ENCODE measurements at regions not wholly inside any gene's neighbourhood (a gene's known extent, or its start where the extent isn't known, plus 50 kb on each side); places are given as distances from the start of the nearest gene placed in this dataset.

DNA sequence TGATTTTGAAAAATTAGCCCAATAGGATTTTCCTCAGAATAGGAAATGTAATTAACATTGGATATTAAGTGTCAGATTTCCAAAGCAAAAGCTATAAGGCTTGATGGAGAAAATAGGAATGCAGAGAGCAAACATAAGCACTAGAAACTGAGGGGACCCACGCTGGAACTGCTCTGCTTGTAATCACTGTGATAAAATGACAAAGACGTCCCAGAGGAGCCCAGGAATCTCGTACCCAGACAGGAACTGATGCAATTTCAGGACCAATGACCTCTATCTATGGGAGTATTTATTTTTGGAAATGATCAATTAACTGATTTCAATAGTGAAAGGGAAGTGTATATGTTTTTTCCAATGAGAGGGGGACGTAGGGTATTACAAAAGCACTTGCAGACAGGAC, 714.5 kb upstream of the WWC1 start:
- no peak overlapping the region for H3K27ac ChIP-seq
- TF ChIP-seq CTCF (IDR thresholded peaks at IDR 0.05): no peak
- TF ChIP-seq ZFX (IDR thresholded peaks at IDR 0.05; ENCODE audit: borderline replicate concordance): no peak

DNA sequence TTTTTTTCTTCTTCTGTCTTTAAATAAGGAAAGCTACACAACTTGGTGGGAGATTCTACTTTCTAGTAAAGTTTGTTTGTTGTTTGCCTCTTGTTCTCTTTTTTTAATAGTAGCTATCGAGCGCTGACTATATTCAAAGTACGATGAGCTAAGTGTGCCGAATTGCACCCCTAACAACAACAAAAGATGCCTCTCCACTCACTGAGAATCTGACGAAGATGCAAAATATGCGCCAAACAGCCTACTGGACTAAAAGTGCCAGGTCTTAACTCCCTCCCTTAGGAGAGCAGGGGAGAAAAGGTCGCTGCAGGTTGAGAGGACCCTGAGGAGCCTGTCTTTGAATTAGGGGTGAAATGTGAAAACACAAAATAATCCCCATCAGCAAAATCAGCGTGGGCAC, 713.8 kb upstream of the WWC1 start:
- no peak overlapping the region for H3K27ac ChIP-seq
- TF ChIP-seq CTCF (IDR thresholded peaks at IDR 0.05): no peak

GRCh38 chr5:167578977-167579692, 712.3 kb upstream of the WWC1 start:
- H3K27ac ChIP-seq: no peak overlapping the region
- no peak for TF ChIP-seq ZFX (IDR thresholded peaks at IDR 0.05; ENCODE audit: borderline replicate concordance)
- TF ChIP-seq CTCF (IDR thresholded peaks at IDR 0.05): no peak

- TF ChIP-seq ZFX (IDR thresholded peaks at IDR 0.05; ENCODE audit: borderline replicate concordance) (no peak), CTCF (IDR thresholded peaks at IDR 0.05) (no peak)
- H3K27ac ChIP-seq: no peak overlapping the region
These were observed 711.8 kb upstream of the WWC1 start for GRCh38 chr5:167579693-167580055.

- TF ChIP-seq CTCF (IDR thresholded peaks at IDR 0.05) (no peak), ZFX (IDR thresholded peaks at IDR 0.05; ENCODE audit: borderline replicate concordance) (no peak)
- H3K27ac ChIP-seq: no peak overlapping the region
These were observed 710.8 kb upstream of the WWC1 start for GRCh38 chr5:167580608-167581007.

- H3K27ac ChIP-seq: no peak overlapping the region
- TF ChIP-seq ZFX (IDR thresholded peaks at IDR 0.05; ENCODE audit: borderline replicate concordance): no peak
- no peak for TF ChIP-seq CTCF (IDR thresholded peaks at IDR 0.05)
These were observed 709.2 kb upstream of the WWC1 start for GRCh38 chr5:167582283-167582682.

GRCh38 chr5:167582886-167583285, 708.6 kb upstream of the WWC1 start:
- TF ChIP-seq ZFX (IDR thresholded peaks at IDR 0.05; ENCODE audit: borderline replicate concordance) (no peak), CTCF (IDR thresholded peaks at IDR 0.05) (no peak)
- H3K27ac ChIP-seq: no peak overlapping the region
